ENCODE measurements at regions not wholly inside any gene's neighbourhood (a gene's known extent, or its start where the extent isn't known, plus 50 kb on each side); places are given as distances from the start of the nearest gene placed in this dataset.

DNA sequence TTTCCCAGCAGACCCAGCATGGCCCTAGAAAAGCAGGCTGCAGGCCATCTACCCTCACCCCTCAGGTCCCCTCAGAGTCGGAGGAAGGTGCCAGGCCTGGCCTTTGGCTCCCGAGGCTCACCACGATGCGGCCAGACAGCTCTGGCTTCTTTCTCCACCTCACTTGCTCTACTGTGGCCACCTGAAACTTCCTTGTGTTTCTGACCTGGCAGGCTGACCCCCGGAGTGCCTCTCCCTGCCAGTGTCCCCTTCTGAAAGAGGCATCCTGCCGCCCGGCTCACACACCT is 375.0 kb upstream of the HS6ST1 start:
- no peak for DNase-seq (ENCODE audit: low read depth in 2 of 3, low spot score in 2 of 3)

DNA sequence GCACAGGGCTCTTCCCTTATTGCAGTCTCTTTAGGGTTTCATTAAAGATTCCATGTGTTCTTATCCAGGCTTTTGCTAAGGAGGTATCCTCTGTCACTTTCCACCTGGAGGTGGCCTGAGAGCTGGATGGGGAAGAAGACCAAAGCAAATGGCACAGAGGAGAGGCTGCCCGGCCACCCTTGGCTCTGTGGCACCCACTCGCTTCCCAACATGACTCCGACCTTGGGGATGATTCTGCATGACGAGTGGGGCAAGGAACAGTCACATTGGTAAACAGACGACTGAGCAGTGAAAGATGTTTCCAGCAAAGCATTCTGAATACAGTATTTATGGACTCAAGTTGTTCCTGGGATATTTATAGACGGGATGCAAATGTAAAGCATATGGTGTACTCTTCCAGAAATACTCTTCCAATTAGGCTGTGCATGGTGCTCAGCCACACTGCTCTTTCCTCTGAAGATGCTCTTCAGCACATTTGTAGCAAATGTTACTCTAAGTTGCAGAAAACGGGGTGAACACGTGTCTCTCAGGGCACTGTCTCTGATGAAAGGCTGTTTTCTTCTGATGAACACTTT is 377.1 kb upstream of the HS6ST1 start:
- DNase-seq (ENCODE audit: low read depth in 2 of 3, low spot score in 2 of 3): no peak

DNA sequence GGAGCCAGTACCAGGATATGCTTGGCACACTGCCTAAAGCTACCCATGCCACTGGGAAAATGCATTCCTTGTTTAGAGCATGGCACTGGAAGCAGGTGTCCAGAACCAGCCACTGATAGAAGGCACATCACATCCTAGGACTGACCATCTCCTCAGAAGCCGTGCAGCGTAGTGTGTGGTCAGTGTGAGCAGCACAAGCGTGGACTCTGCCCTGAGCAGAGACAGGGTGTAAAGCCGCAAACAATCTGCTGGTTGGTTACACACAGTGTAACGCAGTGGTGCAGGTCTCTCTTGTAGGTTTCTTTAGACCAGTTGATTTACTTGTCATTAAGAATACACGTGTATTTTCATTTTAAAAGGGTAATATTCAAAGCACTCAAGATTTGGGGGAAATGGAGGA is 377.8 kb upstream of the HS6ST1 start:
- DNase-seq (ENCODE audit: low read depth in 2 of 3, low spot score in 2 of 3): no peak

DNA sequence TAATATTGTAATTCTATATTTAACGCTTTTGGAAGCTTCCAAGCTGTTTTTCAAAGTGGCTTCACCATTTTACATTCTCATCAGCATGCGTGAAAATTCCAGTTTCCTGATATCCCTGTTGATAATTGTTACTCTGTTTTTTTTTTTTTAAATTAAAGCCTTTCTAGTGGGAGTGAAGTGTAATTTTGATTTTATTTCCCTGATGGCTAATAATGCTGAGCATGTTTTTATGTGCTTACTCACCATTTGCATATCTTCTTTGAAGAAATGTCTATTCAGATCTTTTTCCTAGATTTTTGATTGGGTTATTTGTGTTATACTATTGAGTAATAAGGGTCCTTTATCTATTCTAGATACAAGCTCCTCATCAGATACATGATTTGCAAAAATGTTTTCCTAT is 382.8 kb upstream of the HS6ST1 start:
- DNase-seq (ENCODE audit: low read depth in 2 of 3, low spot score in 2 of 3): no peak

DNA sequence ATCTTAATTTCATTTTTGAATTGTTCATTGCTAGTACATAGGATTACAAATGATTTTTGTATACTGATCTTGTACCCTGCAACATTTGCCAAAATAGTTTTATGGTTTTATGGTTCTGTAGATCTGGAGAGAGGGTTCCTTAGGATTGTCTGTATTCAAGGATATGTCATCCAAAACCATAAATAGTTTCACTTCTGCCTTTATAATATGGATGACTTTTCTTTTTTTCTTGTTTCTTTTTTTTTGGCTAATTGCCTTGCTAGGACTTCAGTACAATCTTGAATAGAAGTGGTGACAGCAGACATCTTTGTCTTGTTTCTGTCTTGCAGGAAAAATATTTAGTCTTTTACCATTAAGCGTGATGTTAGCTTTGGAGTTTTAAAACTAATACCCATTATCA is 383.9 kb upstream of the HS6ST1 start:
- DNase-seq (ENCODE audit: low read depth in 2 of 3, low spot score in 2 of 3): no peak

DNA sequence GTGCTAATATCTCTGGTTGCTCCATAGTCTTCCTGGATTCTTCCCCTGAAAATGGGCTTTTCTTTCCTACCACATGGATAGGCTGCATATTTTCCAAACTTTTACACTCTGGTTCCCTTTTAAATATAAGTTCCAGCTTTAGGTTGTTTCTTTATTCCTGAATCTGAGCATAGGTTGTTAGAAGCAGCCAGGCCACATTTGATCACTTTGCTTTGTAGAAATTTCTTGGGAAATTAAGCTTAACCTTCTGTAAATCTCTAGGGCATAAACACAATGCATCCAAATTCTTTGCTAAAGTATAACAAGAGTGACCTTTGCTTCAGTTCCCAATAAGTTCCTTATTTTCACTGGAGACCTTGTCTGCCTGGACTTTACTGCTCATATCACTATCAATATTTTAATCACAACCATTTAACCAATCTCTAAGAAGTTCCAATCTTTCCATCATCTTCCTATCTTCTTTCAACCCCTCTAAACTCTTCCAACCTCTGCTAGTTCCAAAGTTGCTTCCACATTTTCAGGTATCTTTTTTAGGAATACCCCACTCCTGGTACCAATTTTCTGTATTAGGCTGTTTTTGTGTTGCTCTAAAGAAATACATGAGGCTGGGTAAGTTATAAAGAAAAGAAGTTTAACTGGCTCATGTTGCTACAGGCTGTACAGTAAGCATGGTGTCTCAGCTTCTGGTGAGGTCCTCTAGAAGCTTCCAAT is 389.6 kb upstream of the HS6ST1 start:
- DNase-seq (ENCODE audit: low read depth in 2 of 3, low spot score in 2 of 3): peak in 1 of 3 donors; percentile 25

DNA sequence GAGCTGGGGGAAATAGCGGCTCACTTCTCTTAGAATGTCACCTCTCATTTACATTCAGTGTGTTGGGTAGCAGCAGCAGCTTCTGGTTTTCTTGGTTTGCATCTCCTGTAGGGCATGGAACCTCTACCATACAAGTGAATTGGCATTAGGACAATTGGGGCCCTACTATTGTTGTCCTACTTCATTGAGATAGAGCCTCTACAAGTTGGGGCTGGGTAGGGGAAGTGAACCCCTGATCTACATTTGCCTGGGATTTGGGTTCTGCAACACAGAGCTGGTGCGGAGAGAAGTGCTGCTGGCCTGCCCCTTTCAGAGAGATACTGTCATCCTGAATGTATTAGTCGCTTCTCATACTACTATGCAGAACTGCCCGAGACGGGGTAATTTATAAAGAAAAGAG is 391.6 kb upstream of the HS6ST1 start:
- no peak for DNase-seq (ENCODE audit: low read depth in 2 of 3, low spot score in 2 of 3)

DNA sequence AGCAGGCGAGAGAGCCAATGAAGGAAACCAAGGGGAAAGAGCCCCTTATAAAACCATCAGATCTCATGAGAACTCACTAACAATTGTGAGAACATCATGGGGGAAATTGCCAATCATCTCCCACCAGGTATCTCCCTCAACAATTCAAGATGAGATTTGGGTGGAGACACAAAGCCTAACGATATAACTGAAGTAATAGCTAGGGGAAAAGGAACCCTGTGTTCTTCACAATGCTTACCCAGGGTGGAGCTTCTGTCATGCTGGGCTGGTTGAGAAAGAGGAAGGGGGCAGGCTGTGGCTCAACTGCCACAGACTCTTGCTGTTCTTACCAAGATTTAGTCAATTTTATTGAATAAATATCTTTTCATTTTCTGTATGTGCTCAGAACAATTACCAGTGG is 392.1 kb upstream of the HS6ST1 start:
- peak in 1 of 3 donors; percentile 57 for DNase-seq (ENCODE audit: low read depth in 2 of 3, low spot score in 2 of 3)

DNA sequence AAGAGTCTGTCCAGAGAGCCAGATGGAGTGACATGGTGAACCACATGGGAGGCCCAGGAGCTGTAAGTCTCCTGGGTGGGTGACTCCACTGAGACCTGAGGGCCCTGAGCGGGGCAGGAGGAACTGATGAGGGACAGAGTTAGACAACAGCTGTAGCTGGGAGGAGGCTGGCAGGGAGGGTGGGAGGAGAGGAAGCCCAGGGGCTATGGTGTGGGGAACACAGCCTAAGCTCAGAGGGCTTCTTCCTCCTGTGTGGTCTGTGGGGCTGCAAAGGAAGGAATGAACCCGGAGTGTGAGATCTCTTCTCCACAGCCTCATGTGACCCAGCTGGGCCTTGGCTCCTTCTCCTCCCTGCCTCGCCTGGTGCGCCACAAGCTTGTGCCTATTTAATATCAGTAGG is 395.6 kb upstream of the HS6ST1 start:
- DNase-seq (ENCODE audit: low read depth in 2 of 3, low spot score in 2 of 3): peak in 1 of 3 donors; percentile 72

DNA sequence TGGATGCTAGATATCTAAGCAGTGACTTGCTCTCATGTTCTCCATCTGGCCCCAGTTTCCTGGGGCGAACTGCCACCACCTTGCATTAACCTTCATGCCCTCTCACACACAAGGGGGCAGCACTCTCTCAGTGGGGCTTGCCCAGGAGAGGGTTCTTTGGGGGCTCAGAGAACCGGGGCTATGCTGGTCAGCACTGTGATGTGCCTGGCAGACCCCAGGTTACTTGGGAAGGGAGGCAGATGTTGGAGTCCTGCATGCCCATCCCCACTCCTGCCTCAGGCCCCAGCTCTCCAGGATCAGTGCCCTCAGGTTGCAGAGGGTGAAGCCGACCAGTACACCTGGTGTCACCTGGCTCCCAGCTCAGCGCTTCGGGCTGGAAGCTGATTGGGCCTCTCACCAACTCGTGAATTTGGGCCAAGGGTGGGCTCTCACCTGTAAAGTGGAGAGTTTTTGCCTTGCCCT is 396.2 kb upstream of the HS6ST1 start:
- DNase-seq (ENCODE audit: low read depth in 2 of 3, low spot score in 2 of 3): peak in 2 of 3 donors; percentile 52 to 80

DNA sequence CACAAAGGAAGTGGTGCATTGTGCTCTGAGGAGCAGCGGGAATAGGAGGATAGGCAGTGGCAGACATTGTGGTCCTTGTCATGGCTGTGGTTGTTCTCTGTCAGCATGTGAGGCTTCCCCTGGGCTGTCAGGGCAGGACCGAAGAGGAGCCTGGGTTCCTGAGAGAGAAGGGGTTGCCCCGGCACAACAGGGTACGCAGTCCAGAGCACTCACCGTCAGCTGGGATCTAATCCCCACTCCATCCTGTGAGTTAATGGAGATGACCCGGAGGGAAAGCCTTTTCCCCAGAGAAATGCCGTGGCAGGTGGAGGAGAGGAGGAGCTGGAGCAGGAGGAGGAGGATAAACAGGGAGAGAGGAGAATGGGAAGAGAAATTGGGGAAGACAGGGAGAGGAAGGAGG is 396.7 kb upstream of the HS6ST1 start:
- no peak for DNase-seq (ENCODE audit: low read depth in 2 of 3, low spot score in 2 of 3)

DNA sequence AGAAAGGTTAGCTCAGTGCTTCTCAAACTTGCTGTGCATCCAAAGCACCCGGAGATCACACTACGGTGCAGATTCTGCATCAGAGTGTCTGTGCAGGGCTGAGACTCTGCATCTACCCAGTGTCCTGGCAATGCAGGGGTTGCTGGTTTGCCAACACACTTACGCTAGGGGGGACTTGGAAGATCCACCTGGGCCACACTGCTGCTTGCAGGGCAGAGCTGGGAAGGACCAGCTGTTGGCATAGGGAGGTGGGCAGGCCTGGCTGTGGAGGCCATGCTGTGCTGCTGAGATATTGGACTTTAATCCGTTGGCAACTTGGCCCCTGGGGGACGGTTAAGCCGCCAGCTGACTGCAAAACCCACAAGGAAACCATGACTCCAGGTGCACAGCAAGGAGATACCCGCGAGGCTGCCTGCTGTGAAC is 397.6 kb upstream of the HS6ST1 start:
- peak in 1 of 3 donors; percentile 52 for DNase-seq (ENCODE audit: low read depth in 2 of 3, low spot score in 2 of 3)

DNA sequence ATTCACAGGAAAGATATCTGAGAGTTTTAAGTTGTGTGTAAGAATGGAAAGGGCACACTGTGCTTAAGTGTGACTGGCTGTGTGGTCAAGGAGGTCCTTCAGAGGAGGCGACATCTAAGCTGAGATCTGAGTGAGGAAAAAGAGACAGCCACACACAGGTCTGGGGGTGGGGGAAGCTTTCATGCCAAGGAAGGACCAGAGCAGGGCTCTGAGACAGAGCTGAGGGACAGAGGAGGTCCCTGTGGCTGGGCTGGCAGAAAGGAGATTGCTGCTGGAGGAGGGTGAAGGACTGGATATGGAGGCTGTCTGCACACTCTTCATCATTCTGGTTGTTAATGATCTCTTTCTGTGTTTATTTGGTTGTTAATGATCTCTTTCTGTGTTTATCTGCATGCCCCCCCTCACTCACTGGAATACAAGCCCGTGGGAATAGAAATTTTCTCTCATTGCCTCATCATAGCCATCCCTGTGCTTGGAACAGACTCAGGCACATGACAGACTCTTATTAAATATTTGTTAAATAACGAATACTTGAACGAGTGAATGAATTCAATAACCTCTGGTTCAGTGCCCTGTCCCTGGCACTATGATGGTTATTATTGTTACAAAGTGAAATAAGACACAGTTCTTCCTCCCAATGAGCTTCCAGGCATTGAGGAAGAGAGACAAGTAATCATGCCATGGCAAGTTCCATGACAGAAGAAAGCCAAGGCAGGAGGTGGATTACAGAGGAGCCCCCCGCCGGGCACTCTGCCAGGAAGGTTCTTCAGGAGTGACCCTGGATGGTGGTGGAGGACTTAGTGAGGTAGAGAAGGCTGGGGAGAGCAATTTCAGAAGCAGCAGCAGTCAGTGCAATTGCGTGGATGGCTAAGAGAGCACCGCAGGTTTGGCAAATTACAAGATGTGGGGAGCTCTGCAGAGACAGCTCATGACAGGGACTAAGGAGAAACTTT is 399.4 kb upstream of the HS6ST1 start:
- DNase-seq (ENCODE audit: low read depth in 2 of 3, low spot score in 2 of 3): no peak

DNA sequence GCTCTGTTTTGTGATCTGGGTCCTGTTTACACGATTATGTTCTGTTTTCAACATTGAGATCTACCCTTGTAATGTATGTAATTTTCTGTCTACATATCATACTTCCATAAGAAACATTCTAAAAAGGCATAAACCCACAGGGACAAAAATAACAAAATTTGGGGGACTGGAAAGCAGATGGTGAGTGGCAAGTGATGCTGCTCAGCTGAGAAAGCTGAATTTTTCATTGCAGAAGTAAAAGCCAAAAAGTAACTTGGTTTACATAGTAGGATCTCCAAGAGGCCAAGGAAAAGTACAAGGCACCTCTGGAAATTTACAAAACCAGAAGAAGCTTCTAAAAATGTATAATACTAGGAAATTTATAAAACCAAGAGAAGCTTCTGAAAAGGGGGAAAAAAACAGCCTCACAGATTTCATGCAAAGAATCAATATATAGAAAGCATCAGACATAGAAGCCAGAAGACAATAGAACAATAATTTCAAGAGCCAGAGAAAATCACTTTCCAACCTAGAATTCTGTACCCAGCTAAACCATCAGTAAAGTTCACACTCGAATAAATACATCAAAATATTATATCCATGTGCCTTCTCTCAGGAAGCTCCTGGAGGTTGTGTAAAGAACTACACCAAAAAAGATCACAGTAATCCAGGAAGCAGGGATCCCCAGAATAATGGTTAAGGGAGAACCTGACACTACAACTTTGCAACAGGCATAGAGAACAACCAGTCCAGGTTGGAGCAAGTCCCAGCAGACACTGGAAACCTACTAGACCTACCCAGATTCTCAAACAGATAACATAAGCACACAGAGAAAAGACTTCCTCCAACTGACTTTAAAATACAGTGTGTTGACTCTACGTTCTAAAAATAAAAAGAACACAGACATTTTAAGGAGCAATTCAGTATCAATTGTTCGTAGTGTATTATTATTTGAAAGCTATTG is 401.7 kb upstream of the HS6ST1 start:
- DNase-seq (ENCODE audit: low read depth in 2 of 3, low spot score in 2 of 3): no peak

DNA sequence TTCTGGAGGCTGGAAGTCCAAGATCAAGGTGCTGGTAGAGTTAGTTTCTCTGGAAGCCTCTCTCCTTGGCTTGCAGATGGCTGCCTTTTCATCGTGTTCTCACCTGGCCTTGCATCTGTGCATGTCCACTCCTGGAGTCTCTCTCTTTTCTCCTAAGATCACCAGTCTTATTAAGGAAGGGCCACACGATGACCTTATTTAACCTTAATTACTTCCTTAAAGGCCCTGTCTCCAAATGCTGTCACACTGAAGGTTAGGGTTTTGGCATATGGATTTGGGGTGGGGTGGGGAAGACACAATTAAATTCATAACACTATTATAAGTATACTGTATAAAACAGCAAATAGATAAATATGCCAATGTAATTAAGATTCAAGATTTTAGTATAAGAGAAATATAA is 402.4 kb upstream of the HS6ST1 start:
- no peak for DNase-seq (ENCODE audit: low read depth in 2 of 3, low spot score in 2 of 3)

DNA sequence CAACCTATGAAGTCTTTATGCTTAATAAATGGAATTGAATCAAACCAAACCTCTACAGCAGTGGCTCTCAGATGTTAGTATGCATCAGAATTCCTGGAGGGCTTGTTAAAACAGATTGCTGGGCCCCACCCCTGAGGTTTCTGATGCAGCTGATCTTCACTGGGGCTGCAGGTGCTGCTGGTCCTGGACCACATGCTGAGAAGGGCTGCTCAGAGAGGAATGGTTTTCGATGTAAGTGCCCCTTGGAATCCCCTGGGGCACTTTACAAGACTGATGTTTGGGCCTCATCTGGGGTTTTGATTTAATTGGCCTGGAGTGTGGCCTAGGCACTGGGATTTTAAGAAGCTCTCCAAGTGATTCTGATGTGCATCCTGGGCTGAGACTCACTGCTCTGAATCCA is 403.8 kb upstream of the HS6ST1 start:
- no peak for DNase-seq (ENCODE audit: low read depth in 2 of 3, low spot score in 2 of 3)

DNA sequence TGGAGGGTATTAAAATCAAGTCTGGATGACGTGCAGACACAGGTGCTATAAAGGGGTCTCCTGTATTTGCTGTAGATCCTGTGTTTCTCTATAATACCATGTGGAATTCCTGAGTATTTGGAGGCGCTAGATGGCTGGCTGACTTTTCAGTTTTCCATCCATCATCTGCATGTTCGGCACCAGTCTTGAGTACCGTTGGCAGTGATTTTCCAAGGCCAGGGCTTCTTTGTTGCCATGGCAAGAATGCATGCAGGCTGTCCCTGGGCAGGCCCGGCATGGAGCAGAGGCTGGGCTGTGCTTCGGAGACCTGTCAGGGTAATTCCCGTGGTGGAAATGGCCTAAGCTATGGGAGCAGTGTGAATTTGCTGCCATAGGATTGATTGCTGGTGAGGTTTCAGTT is 405.9 kb upstream of the HS6ST1 start:
- DNase-seq (ENCODE audit: low read depth in 2 of 3, low spot score in 2 of 3): no peak

DNA sequence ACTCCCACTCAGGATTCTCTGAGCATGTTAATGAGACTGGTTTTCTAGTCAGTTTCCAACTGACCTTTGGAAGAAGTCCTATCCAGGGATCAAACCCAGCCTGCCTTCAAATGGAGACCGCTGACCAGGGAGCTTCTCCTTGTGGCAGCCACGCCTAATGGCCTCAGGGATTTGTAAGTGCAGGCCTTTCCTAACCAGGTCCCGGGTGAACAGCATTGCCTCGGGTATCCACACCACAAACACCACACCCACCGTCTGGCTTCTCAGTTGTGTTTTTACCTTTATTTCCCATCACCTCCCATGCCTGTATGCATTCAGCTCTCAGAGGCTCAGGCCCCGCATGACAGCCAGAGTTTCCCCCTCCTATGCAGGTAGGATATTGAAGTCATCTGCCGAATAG is 406.3 kb upstream of the HS6ST1 start:
- DNase-seq (ENCODE audit: low read depth in 2 of 3, low spot score in 2 of 3): no peak

DNA sequence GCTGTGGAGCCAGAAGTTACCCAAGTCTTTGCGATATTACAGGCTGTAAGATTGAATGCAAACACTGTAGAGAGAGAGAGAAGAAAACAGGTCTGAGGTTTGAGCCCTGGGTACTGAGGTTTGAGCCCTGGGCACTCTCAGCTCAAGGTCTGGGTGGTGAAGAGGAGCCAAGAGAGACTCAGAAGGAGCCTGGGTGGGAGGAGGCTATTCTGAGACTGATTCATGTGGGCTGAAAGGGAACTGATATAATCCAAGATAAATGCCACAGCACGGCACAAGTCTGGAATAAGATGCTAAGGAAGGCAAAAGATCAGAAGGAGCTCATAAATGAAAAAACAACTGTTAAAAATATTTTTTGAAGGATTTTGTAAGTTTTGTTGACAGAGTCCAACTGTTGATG is 407.6 kb upstream of the HS6ST1 start:
- DNase-seq (ENCODE audit: low read depth in 2 of 3, low spot score in 2 of 3): no peak

DNA sequence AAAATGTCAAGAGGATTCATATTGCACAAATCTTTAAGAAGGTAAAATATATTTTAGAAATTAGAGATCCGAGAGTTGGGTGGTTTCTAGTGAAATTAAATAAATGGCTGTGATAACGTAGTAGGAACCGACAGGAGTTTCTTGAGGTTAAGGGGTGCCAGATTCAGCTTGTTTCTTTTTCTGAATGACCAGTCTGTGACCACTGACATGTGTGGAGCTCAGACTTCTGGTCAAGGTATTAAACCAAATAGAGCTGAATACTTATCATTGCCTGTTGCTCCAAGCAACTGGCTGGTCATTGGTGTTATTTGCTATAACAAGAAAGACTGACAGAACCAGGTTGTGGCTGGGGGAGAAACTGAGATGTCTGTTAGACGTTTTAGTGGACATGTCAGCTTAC is 408.2 kb upstream of the HS6ST1 start:
- DNase-seq (ENCODE audit: low read depth in 2 of 3, low spot score in 2 of 3): no peak

DNA sequence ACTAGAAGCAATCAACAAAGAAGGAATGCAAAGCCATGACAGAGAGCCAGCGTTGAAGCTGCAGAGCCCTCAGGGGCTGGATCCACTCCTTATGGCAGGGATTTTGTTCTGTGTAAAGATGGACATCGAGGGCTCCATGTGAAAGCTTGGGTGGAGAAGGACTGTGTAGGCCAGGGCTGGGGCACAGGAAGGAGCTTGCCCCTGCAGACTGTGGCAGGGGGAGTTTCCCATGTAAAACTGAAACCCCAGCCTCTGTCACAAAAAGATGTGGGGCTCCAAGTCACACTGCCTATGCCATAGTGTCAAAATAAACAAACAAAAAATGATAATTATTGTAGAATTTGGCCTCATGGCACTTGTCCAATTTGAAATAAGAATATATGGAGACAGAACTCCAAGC is 408.7 kb upstream of the HS6ST1 start:
- DNase-seq (ENCODE audit: low read depth in 2 of 3, low spot score in 2 of 3): no peak

Measured in hematopoietic multipotent progenitor cell (in vitro differentiated cells).